DMS79 (cell line): ENCODE measurements at regions not wholly inside any gene's neighbourhood (a gene's known extent, or its start where the extent isn't known, plus 50 kb on each side); places are given as distances from the start of the nearest gene placed in this dataset.

Experiments
- DNase-seq: peaks from one replicate; lab custom pipeline; 2025; lab: John Stamatoyannopoulos, UW

- DNase-seq, result no peak
Observed at GRCh38 chr21:28233536-28234220, 759.0 kb downstream of the LTN1 start.

- no peak for DNase-seq
Observed at GRCh38 chr21:28230559-28230958, 762.1 kb downstream of the LTN1 start.

GRCh38 chr21:28229814-28230213, 762.9 kb downstream of the LTN1 start:
- DNase-seq, result no peak

- no peak for DNase-seq
Observed at GRCh38 chr21:28228636-28228995, 764.1 kb downstream of the LTN1 start.

GRCh38 chr21:28227881-28228635, 764.6 kb downstream of the LTN1 start:
- DNase-seq, result no peak

GRCh38 chr21:28226563-28226962, 766.1 kb downstream of the LTN1 start:
- no peak for DNase-seq

- no peak for DNase-seq
Observed at GRCh38 chr21:28224191-28224726, 768.4 kb downstream of the LTN1 start.

- no peak for DNase-seq
Observed at GRCh38 chr21:28221984-28222383, 770.7 kb downstream of the LTN1 start.

GRCh38 chr21:28220680-28221079, 772.0 kb downstream of the LTN1 start:
- DNase-seq, result no peak

- DNase-seq, result no peak
Observed at GRCh38 chr21:28216976-28217523, 775.6 kb downstream of the LTN1 start.

- DNase-seq, result no peak
Observed at GRCh38 chr21:28215214-28215954, 777.3 kb downstream of the LTN1 start.

- no peak for DNase-seq
Observed at GRCh38 chr21:28214786-28215185, 777.9 kb downstream of the LTN1 start.

GRCh38 chr21:28213261-28213660, 779.4 kb downstream of the LTN1 start:
- no peak for DNase-seq

- no peak for DNase-seq
Observed at GRCh38 chr21:28212061-28212460, 780.6 kb downstream of the LTN1 start.

- no peak for DNase-seq
Observed at GRCh38 chr21:28207436-28208173, 785.1 kb downstream of the LTN1 start.

GRCh38 chr21:28200726-28201125, 792.0 kb downstream of the LTN1 start:
- no peak for DNase-seq

GRCh38 chr21:28196981-28197380, 795.7 kb downstream of the LTN1 start:
- no peak for DNase-seq

- no peak for DNase-seq
Observed at GRCh38 chr21:28193189-28193588, 799.5 kb downstream of the LTN1 start.

- DNase-seq, result no peak
Observed at GRCh38 chr21:28186604-28187003, 806.1 kb downstream of the LTN1 start.

- no peak for DNase-seq
Observed at GRCh38 chr21:28181730-28182129, 810.9 kb downstream of the LTN1 start.

GRCh38 chr21:28179136-28179535, 813.5 kb downstream of the LTN1 start:
- DNase-seq, result no peak

- no peak for DNase-seq
Observed at GRCh38 chr21:28177124-28177523, 815.6 kb downstream of the LTN1 start.
